ENCODE measurements at regions not wholly inside any gene's neighbourhood (a gene's known extent, or its start where the extent isn't known, plus 50 kb on each side); places are given as distances from the start of the nearest gene placed in this dataset.

DNA sequence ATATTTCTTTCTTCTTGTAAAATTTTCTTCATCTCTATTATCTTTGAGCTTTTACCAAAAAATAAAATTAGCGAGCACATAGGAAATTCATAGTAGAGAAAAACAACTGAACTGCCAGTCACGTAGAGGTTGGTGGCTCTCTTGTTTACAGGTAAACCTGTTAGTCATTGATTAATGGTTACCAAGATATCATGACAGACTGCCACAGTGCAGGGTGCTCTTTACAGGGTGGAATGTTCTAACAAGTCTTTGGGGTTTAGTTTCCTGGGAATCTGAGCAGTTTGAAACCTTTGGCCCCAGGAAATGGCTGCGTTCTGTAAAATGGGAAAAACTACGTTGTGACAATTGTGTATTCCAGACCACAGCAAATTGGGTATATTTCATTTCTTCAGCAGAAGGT, 407.3 kb upstream of the ADARB2 start:
- Histone ChIP-seq H3K4me1 (ENCODE audit: control insufficient read depth in 2 of 2, insufficient read depth in 2 of 2, low read length in 2 of 2) (no peaks in the 10 kb centered on the region), H3K27me3 (ENCODE audit: control insufficient read depth in 2 of 2, insufficient read depth in 2 of 2, low read length in 2 of 2) (no peaks in the 10 kb centered on the region), H3K9me3 (ENCODE audit: control insufficient read depth in 2 of 3, low read length in 3 of 3) (no peaks in the 10 kb centered on the region), H3K27ac (ENCODE audit: low read depth, low read length) (no peak overlapping the region), H3K4me3 (ENCODE audit: low read length) (no peak overlapping the region), H3K36me3 (ENCODE audit: control insufficient read depth in 2 of 3, insufficient read depth in 3 of 3, low read length in 3 of 3) (no peaks in the 10 kb centered on the region)
- intact Hi-C loops (cut with micrococcal nuclease), result no loop called here
- DNase-seq (no peak), ATAC-seq (no peak)
- H3K4me1 Mint-ChIP-seq, result no peaks in the 10 kb centered on the region
- H3K27me3 Mint-ChIP-seq, result peaks cover 0 to 10% (median 0%) of the 10 kb centered on the region in 5 donors
- no peak overlapping the region for H3K4me3 Mint-ChIP-seq
- no peak overlapping the region for H3K27ac Mint-ChIP-seq
- CTCF ChIA-PET, result no interaction called here
- POLR2A ChIA-PET, result no interaction called here
- no peaks in the 10 kb centered on the region for H3K9me3 Mint-ChIP-seq
- no peaks in the 10 kb centered on the region for H3K36me3 Mint-ChIP-seq

DNA sequence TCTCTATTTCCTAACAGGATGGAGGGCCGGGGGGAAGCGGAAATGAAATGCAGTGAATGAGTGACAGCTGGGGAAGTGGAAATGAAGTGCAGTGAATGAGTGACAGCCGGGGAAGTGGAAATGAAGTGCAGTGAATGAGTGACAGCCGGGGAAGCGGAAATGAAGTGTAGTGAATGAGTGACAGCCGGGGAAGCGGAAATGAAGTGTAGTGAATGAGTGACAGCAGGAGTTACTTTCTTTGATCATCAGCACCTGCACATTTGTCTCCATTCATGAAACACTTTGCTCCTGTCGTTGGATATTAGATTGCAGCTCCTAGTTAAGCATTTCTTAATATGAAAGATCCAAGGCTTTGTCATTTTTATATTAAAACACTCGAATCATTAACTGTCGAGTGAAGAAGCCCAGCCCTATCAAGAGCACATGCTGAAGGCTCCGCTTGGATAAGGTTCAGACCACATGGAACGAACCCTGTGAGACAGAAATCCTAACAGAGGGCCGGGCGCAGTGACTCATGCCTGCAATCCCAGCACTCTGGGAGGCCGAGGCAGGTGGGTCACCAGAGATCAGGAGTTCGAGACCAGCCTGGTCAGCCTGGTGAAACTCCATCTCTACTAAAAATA, 406.0 kb upstream of the ADARB2 start:
- Histone ChIP-seq H3K4me1 (ENCODE audit: control insufficient read depth in 2 of 2, insufficient read depth in 2 of 2, low read length in 2 of 2) (no peaks in the 10 kb centered on the region), H3K27ac (ENCODE audit: low read depth, low read length) (no peak overlapping the region), H3K36me3 (ENCODE audit: control insufficient read depth in 2 of 3, insufficient read depth in 3 of 3, low read length in 3 of 3) (no peaks in the 10 kb centered on the region), H3K9me3 (ENCODE audit: control insufficient read depth in 2 of 3, low read length in 3 of 3) (no peaks in the 10 kb centered on the region), H3K4me3 (ENCODE audit: low read length) (no peak overlapping the region), H3K27me3 (ENCODE audit: control insufficient read depth in 2 of 2, insufficient read depth in 2 of 2, low read length in 2 of 2) (no peaks in the 10 kb centered on the region)
- ChIA-PET CTCF (no interaction called here), POLR2A (interaction anchor here (1.2 kb wide), 1 partner anchor 10 kb away, joined by 3 read pairs; no protein-coding TSS in a partner anchor)
- Mint-ChIP-seq H3K27me3 (peaks cover 0 to 10% (median 0%) of the 10 kb centered on the region in 5 donors), H3K36me3 (no peaks in the 10 kb centered on the region), H3K4me3 (no peak overlapping the region), H3K9me3 (no peaks in the 10 kb centered on the region), H3K27ac (peak overlapping the region in 1 of 9 donors; percentile 6), H3K4me1 (no peaks in the 10 kb centered on the region)
- ATAC-seq, result no peak
- intact Hi-C loops (cut with micrococcal nuclease), result no loop called here
- DNase-seq, result no peak

DNA sequence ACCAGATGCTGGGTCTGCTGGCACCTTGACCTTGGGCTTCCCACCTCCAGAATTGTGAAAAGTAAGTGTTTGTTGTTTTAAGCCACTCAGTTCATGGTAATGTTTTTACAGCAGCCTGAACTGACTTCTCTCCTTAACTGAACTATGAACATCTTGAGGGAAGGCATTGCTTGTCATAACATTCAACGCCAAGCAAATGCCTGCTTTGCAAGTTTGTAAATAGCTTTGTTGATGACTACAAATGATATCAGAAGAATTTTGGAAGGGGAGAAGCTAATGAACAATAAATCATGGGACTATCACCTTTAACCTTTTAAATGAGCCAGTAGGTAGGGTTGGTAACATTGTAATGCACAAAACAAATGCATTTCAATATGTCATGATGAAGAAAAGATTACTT, 402.4 kb upstream of the ADARB2 start:
- Histone ChIP-seq H3K4me1 (ENCODE audit: control insufficient read depth in 2 of 2, insufficient read depth in 2 of 2, low read length in 2 of 2) (no peaks in the 10 kb centered on the region), H3K27ac (ENCODE audit: low read depth, low read length) (no peak overlapping the region), H3K4me3 (ENCODE audit: low read length) (no peak overlapping the region), H3K9me3 (ENCODE audit: control insufficient read depth in 2 of 3, low read length in 3 of 3) (no peaks in the 10 kb centered on the region), H3K27me3 (ENCODE audit: control insufficient read depth in 2 of 2, insufficient read depth in 2 of 2, low read length in 2 of 2) (no peaks in the 10 kb centered on the region), H3K36me3 (ENCODE audit: control insufficient read depth in 2 of 3, insufficient read depth in 3 of 3, low read length in 3 of 3) (no peaks in the 10 kb centered on the region)
- H3K4me3 Mint-ChIP-seq, result no peak overlapping the region
- intact Hi-C loops (cut with micrococcal nuclease), result no loop called here
- ChIA-PET CTCF (no interaction called here), POLR2A (no interaction called here)
- DNase-seq, result no peak
- no peak for ATAC-seq
- H3K9me3 Mint-ChIP-seq, result no peaks in the 10 kb centered on the region
- H3K27ac Mint-ChIP-seq, result no peak overlapping the region
- no peaks in the 10 kb centered on the region for H3K36me3 Mint-ChIP-seq
- peaks cover 0 to 4% (median 0%) of the 10 kb centered on the region in 5 donors for H3K27me3 Mint-ChIP-seq
- no peaks in the 10 kb centered on the region for H3K4me1 Mint-ChIP-seq

DNA sequence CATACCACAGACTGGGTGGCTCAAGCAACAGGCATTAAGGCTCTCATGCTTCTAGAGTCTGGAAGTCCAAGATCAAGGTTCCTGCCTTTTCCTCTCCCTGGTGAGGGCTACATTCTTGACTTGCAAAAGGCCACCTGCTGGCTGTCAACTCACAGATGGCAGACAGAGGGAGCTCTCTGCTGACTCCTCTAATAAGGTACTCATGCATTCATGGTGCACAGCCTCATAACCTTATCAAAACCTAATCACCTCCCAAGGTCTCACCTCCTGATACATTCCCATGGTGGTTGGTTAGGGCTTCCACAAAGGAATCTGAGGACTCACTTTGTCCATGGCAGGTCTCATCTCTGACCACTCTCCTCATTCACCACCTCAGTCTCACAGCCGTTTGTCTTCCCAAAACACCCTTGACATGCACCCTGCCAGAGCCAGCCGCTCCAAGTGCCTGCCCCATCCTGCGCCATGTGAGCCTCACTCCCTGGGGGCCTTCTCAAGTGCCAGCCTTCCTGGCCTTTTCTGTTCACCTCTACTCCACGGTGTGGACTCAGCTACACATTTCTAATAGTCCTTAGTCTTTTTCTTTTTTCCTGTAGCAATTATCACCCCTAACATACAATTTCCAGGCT, 400.3 kb upstream of the ADARB2 start:
- H3K27ac ChIP-seq (ENCODE audit: low read depth, low read length), result no peak overlapping the region
- no peaks in the 10 kb centered on the region for H3K9me3 Mint-ChIP-seq
- peaks cover 0 to 4% (median 0%) of the 10 kb centered on the region in 5 donors for H3K27me3 Mint-ChIP-seq
- ATAC-seq (no peak), DNase-seq (peak in 1 of 9 donors; percentile 17)
- H3K9me3 ChIP-seq (ENCODE audit: control insufficient read depth in 2 of 3, low read length in 3 of 3), result no peaks in the 10 kb centered on the region
- H3K4me1 Mint-ChIP-seq, result no peaks in the 10 kb centered on the region
- POLR2A ChIA-PET, result no interaction called here
- no peaks in the 10 kb centered on the region for H3K36me3 ChIP-seq (ENCODE audit: control insufficient read depth in 2 of 3, insufficient read depth in 3 of 3, low read length in 3 of 3)
- no peaks in the 10 kb centered on the region for H3K4me1 ChIP-seq (ENCODE audit: control insufficient read depth in 2 of 2, insufficient read depth in 2 of 2, low read length in 2 of 2)
- no peak overlapping the region for H3K27ac Mint-ChIP-seq
- no peak overlapping the region for H3K4me3 Mint-ChIP-seq
- no peaks in the 10 kb centered on the region for H3K36me3 Mint-ChIP-seq
- no peaks in the 10 kb centered on the region for H3K27me3 ChIP-seq (ENCODE audit: control insufficient read depth in 2 of 2, insufficient read depth in 2 of 2, low read length in 2 of 2)
- intact Hi-C loops (cut with micrococcal nuclease), result no loop called here
- no peak overlapping the region for H3K4me3 ChIP-seq (ENCODE audit: low read length)
- CTCF ChIA-PET, result no interaction called here

DNA sequence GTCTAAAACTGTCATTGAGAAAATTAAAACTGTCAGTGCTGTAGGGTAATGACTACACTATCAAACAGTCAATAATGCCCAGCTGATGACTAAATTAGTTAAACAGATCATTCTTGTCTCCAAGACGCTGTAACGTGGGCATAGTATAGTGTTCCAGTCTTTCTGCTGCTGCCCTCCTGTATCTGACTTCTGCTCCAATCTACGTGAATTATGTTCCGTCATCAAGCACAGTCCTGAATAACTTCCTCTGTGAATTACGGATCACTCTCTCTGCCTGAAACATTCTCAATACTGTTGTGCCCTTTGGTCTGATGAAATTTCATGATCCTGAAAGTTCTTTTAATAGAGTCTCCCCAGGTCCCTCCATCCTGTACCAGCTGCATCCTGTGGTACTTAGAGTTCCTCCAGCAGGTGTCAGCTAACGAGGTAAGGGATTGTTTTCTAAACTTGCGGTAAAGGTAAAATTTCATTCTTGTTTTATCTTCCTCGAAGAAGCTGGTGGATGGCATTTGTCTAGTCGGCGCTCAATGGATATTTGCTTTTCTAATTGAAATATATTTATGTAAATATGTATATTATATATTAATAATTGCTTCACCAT, 393.5 kb upstream of the ADARB2 start:
- no peak overlapping the region for H3K27ac Mint-ChIP-seq
- H3K36me3 ChIP-seq (ENCODE audit: control insufficient read depth in 2 of 3, insufficient read depth in 3 of 3, low read length in 3 of 3), result no peaks in the 10 kb centered on the region
- H3K27me3 Mint-ChIP-seq, result peaks cover 0 to 5% (median 3%) of the 10 kb centered on the region in 5 donors
- H3K9me3 Mint-ChIP-seq, result peaks cover 0 to 4% (median 0%) of the 10 kb centered on the region in 11 donors
- H3K27ac ChIP-seq (ENCODE audit: low read depth, low read length), result no peak overlapping the region
- no peak for DNase-seq
- H3K9me3 ChIP-seq (ENCODE audit: control insufficient read depth in 2 of 3, low read length in 3 of 3), result no peaks in the 10 kb centered on the region
- H3K4me1 Mint-ChIP-seq, result no peaks in the 10 kb centered on the region
- H3K36me3 Mint-ChIP-seq, result no peaks in the 10 kb centered on the region
- H3K4me1 ChIP-seq (ENCODE audit: control insufficient read depth in 2 of 2, insufficient read depth in 2 of 2, low read length in 2 of 2), result no peaks in the 10 kb centered on the region
- intact Hi-C loops (cut with micrococcal nuclease), result no loop called here
- H3K27me3 ChIP-seq (ENCODE audit: control insufficient read depth in 2 of 2, insufficient read depth in 2 of 2, low read length in 2 of 2), result no peaks in the 10 kb centered on the region
- no peak overlapping the region for H3K4me3 ChIP-seq (ENCODE audit: low read length)
- ChIA-PET CTCF (no interaction called here), POLR2A (no interaction called here)
- no peak for ATAC-seq
- no peak overlapping the region for H3K4me3 Mint-ChIP-seq

DNA sequence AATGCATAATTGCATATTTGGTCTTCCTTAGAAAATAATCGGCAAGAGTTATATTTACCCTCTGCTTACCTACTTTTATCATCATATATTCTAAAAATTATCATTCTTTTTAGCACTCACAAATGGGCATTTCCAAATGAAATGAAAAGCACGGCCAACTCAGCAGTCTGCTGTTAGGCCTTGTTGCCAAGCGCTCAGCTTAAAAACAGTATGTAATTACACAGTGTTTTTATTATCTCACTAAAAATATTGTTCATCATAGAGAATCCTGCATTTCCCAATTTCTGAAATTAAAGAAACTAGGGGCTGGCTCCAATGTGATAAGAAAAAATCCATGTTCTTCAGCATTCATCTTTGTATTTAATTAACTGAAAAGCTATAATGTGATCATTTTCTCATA, 391.7 kb upstream of the ADARB2 start:
- no peak for ATAC-seq
- Histone ChIP-seq H3K4me1 (ENCODE audit: control insufficient read depth in 2 of 2, insufficient read depth in 2 of 2, low read length in 2 of 2) (no peaks in the 10 kb centered on the region), H3K4me3 (ENCODE audit: low read length) (no peak overlapping the region), H3K27ac (ENCODE audit: low read depth, low read length) (no peak overlapping the region), H3K36me3 (ENCODE audit: control insufficient read depth in 2 of 3, insufficient read depth in 3 of 3, low read length in 3 of 3) (no peaks in the 10 kb centered on the region), H3K9me3 (ENCODE audit: control insufficient read depth in 2 of 3, low read length in 3 of 3) (no peaks in the 10 kb centered on the region), H3K27me3 (ENCODE audit: control insufficient read depth in 2 of 2, insufficient read depth in 2 of 2, low read length in 2 of 2) (no peaks in the 10 kb centered on the region)
- intact Hi-C loops (cut with micrococcal nuclease), result no loop called here
- H3K4me1 Mint-ChIP-seq, result no peaks in the 10 kb centered on the region
- peaks cover 0 to 4% (median 0%) of the 10 kb centered on the region in 11 donors for H3K9me3 Mint-ChIP-seq
- POLR2A ChIA-PET, result no interaction called here
- no peak for DNase-seq
- no peaks in the 10 kb centered on the region for H3K36me3 Mint-ChIP-seq
- H3K4me3 Mint-ChIP-seq, result no peak overlapping the region
- peaks cover 0 to 5% (median 3%) of the 10 kb centered on the region in 5 donors for H3K27me3 Mint-ChIP-seq
- no peak overlapping the region for H3K27ac Mint-ChIP-seq
- CTCF ChIA-PET, result no interaction called here

DNA sequence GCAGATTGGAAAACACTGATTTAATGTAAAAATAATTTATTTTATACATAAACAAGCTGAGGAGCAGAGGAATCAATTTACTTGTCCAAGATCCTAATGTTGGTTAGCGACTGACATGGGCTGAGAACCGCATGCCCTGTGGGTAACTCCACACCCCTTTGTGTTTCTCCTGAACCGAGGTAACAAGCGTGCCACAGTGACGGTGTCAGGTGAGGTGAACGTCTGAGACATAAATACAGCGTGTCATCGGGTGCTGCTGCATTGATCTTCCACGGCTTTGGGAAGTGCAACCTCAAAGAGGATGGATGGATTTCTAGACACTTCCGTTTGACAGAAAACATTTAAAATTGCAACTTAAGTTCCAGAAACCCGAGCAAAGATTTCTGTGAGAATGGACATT, 386.8 kb upstream of the ADARB2 start:
- H3K4me1 ChIP-seq (ENCODE audit: control insufficient read depth in 2 of 2, insufficient read depth in 2 of 2, low read length in 2 of 2), result no peaks in the 10 kb centered on the region
- Mint-ChIP-seq H3K36me3 (no peaks in the 10 kb centered on the region), H3K4me3 (no peak overlapping the region), H3K27me3 (peaks cover 0 to 10% (median 0%) of the 10 kb centered on the region in 5 donors), H3K27ac (no peak overlapping the region), H3K9me3 (no peaks in the 10 kb centered on the region), H3K4me1 (no peaks in the 10 kb centered on the region)
- H3K9me3 ChIP-seq (ENCODE audit: control insufficient read depth in 2 of 3, low read length in 3 of 3), result no peaks in the 10 kb centered on the region
- H3K27ac ChIP-seq (ENCODE audit: low read depth, low read length), result no peak overlapping the region
- H3K36me3 ChIP-seq (ENCODE audit: control insufficient read depth in 2 of 3, insufficient read depth in 3 of 3, low read length in 3 of 3), result no peaks in the 10 kb centered on the region
- DNase-seq, result no peak
- CTCF ChIA-PET, result no interaction called here
- H3K4me3 ChIP-seq (ENCODE audit: low read length), result no peak overlapping the region
- no peak for ATAC-seq
- no peaks in the 10 kb centered on the region for H3K27me3 ChIP-seq (ENCODE audit: control insufficient read depth in 2 of 2, insufficient read depth in 2 of 2, low read length in 2 of 2)
- POLR2A ChIA-PET, result no interaction called here
- intact Hi-C loops (cut with micrococcal nuclease), result no loop called here

All from naive thymus-derived CD4-positive, alpha-beta T cell (primary cell).